GM21529 (cell line): ENCODE measurements at regions not wholly inside any gene's neighbourhood (a gene's known extent, or its start where the extent isn't known, plus 50 kb on each side); places are given as distances from the start of the nearest gene placed in this dataset.
"Not testable (repeated sequence)": the region's sequence is repeated elsewhere in the genome, so short reads cannot be mapped to it uniquely, and the experiment has no call there.

ENCODE experiments used
- ATAC-seq: cut with Tn5 transposase; IDR thresholded peaks from one replicate; pipeline ENCODE4 v1.9.1; 2021; ENCODE audit not compliant: unreplicated experiment

DNA sequence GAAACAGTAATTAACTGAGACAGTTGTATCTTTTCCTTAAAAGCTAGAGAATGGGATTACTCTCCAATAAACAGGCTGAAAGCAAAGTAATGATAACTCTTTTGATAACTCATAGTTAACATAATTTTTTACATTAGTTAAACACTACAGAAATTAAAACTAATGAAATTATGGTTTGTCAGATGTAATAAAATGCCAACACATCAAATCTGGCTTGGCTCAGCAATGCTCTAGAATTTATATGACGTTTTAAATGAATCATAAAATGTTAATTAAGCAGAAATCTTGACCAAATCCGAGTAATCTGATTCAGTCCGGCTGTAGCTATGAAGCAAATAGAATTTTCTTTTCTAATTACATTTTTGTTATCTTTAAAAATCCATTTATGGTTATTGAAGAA, 244.2 kb upstream of the NR3C2 start:
- ATAC-seq: no peak

DNA sequence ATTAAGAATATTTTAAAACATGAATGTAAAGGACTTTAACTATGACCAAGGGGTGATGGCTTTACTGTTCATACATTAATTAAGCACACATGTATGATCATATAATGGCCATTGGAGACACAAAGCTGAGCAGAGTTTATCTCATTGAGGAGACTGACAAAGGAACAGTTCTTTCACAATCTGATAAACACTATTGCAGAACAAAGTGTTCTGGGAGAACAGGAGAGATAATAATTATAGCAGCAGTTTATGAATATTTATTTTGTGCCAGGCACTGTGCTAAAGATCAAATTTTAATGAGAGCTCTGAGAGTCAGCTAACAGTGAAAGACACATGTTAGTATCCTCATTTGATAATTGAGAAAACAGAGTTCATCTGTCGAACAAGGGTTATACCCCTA, 242.4 kb upstream of the NR3C2 start:
- ATAC-seq: no peak

DNA sequence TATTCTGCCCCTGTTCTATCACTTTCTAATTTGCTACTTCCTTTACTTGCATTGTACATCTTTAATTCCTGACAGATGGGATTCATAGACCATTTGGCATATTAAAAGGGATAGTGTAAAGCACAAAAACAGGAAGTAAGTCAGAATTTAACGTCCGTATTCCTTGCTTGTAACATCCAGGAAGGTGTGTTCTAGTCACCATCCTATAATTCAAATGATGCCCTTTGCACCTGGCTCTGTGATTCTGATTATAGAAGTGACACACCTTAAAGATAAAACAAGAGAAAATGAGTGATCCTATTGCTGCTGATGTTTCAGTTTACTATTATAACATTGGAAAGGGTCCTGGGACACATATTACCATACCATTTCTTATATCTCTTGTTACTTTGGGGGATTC, 238.7 kb upstream of the NR3C2 start:
- no peak for ATAC-seq

DNA sequence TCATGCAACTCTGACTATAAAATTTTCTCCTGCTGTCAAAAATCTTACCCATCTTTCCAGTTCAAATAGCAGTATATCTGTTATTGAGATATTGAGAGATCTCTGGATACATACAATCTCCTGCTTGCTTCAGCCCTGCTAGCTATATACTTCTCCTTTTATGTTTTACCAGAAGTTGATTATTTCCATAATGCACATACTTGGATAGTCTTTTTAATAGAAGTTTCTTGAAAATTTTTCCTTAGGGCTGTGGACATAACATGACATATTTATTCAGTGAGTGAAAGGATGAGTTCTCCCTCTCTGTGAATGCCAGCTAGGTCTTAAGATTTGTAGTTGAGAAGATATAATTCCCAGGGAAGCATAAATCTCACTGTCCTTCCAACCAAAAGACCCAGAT, 234.1 kb upstream of the NR3C2 start:
- no peak for ATAC-seq

DNA sequence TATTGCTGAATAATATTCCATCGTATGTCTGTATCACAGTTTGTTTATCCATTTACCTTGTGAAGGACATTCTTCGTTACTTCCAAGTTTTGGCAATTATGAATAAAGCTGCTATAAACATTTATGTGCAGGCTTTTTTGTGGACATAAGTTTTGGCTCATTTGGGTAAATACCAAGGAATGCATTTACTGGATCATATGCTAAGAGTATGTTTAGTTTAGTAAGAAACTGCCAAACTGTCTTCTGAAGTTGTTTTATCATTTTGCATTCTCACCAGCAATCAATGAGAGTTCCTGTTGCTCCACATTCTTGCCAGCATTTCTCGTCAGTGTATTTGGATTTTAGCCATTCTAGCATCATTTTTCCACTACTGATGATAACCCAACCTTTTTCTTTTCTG, 232.7 kb upstream of the NR3C2 start:
- no peak for ATAC-seq

DNA sequence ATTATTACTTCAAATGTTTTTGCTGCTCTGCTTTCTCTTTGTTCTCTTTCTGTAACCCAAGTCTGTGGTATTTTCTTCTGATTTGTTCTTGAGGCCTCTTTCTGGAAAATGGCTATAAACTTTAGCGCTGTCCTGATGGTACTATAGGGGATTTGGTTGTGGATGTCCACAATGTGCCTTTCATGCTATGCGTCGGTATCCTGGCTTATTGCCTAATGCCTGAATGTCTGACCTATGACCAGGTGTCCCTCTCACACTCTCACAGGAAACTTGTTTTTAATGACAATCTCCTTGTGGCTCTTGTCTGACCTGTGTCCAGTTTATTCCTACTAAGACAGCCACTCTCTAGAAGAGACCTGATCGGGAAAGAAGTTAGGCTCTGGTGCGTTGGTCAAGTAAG, 222.4 kb upstream of the NR3C2 start:
- no peak for ATAC-seq

DNA sequence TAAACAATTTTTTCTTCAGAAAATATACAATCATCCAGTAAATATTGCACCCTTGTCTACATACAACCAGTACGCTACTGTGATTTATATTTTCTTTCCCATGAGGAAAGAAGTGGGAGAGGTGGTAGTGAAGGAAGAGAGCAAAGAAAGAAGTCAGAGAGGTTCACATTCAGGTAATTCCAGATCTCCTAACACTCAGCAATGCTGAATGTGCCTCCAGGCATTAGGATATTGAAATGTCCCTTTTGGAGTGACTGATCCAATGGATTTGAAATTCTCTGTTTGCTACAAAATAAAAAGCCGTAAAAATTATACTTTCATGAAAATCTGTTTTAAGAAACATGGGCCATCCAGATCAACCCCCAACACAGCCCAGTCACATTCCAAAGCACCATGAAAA, 211.9 kb upstream of the NR3C2 start:
- ATAC-seq: no peak

DNA sequence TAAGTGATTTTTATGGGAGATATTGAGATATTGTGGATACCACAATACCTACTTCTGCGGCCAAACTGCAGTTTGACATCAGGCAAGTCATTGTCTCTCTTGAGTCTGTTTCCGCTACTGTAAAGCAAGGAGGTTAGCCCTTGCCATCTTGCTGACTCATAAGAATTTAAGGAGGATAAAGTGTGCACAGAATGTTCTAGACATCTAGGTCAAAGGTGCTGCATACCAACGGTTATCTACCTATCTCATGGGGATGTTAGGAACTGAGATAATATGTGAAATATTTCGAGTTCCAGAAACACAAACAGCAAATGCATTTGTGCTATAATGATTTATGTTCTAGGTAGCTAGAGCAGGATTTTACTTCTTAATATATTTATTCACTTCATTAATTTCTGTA, 211.5 kb upstream of the NR3C2 start:
- no peak for ATAC-seq

DNA sequence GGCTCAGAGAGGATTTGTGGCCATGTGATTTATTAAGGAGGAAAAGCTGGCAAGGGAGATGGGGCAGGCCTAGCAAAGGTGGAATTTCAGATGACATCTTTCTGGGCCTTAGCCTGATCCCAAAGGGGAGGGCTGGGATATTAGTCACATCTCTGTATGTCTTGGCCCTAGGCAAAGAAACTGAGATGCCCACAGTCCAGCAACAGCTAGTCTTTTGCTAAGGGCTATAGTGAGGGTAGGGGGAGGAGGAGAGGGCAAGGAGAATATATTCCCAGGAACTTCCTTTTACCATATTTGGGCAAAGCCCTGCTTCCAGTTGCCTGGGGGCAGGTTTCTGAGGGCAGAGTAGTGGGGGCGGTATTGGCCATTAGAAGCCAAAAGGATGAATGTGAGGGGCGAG, 209.8 kb upstream of the NR3C2 start:
- ATAC-seq: no peak

DNA sequence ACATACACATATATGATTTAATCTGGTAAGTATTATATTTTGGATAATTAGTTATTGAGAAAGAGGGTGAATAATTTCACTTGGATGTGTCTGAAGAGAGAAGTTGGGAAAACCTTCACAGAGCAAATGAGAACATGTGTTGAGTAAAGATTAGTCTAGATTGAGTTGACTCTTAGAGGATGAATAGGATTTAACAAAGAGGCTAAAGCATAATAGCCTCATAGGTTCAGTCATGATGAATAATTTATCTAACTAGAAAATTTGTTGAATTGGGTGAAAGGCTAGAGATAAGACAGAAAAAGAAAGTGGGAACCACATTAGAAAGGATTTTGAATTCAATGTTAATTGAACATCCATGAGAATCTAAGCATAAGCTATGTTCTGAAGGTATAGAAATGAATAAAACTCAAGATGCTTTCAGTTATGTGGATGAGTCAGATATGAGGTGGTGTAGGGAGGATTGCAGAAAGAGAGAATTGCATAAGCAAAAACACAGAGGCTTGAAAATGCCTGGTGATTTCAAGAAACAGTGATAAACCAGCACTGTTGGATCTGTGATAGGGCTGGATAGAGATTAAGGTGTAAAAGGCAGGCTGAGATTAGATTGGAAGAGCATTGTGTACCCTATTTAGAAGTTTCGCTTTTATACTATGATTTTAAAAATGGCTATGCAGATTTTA, 207.6 kb upstream of the NR3C2 start:
- no peak for ATAC-seq

DNA sequence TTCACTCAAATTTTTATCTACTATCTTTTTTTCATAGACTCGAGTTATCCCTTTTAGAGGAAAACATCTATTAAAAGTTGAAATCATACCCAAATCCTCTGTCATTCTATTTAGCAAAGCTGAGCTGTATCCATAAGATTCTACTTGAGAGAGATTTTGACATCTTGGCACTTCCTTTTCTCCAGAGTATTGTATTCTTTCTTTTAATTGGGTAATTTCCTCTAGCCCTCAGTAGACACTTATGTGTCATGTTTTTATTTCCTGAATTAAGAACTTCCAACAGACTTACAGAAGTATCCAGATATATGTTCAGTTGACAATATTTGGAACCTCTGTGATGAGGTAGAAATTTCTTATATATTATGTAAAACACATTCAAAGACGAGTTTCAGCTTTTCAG, 201.6 kb upstream of the NR3C2 start:
- no peak for ATAC-seq

DNA sequence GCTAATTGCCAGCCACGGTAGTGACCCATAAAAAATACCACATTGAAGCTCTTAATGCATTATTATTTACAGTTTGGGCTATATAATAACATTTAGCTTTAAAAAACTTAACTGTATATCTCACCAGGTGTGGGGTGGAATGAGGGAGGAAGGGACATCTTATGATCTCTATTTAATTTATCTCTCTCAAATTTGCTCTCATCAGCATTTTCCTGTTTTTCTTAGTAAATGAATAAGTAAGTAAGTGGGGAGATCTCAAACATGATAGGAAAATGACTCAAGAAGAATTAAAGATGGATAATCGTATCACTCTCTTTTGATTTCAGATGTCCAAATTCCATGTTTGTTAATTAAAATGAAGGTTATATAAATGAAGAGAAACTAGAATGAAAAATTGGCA, 200.7 kb upstream of the NR3C2 start:
- no peak for ATAC-seq

DNA sequence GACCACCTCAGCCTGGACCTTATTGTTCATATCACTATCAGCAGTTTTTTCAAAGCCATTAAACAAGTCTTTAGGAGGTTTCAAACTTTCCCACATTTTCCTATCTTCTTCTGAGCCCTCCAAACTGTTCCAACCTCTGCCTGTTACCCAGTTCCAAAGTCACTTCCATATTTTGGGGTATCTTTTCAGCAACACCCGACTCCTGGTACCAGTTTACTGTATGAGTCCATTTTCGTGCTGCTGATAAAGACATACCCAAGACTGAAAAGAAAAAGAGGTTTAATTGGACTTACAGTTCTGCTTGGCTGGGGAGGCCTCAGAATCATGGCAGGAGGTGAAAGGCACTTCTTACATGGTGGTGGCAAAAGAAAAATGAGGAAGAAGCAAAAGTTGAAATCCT, 195.9 kb upstream of the NR3C2 start:
- not testable (repeated sequence) for ATAC-seq

DNA sequence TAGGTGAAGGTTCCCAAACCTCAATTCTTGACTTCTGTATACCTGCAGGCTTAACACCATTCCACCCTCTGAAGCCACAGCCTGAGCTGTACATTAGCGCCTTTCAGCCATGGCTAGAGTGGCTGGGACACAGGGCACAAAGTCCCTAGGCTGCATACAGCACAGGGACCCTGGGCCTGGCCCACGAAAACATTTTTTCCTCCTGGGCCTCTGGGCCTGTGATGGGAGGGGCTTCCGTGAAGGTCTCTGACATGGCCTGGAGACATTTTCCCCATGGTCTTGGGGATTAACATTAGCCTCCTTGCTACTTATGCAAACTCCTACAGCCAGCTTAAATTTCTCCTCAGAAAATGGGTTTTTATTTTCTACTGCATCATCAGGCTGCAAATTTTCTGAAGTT, 195.2 kb upstream of the NR3C2 start:
- not testable (repeated sequence) for ATAC-seq

DNA sequence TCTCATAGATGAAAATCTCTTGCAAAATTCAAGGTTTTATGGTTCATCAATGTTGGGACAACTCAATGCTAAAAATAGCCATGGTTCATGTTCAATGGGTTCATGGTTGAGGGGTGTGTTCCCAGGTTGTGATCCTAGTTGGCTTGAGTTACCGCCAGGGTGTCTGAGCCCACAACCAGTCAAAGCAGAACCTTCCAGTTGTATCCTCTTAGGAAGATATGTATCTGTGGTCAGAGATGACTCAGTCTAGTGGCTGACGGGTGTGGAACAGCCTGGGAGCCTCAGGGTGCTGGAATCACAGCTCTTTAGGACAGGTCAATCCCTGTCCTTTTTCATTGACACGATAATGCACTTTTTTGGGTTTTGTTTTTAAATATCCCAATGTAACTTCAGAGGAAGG, 192.3 kb upstream of the NR3C2 start:
- no peak for ATAC-seq

DNA sequence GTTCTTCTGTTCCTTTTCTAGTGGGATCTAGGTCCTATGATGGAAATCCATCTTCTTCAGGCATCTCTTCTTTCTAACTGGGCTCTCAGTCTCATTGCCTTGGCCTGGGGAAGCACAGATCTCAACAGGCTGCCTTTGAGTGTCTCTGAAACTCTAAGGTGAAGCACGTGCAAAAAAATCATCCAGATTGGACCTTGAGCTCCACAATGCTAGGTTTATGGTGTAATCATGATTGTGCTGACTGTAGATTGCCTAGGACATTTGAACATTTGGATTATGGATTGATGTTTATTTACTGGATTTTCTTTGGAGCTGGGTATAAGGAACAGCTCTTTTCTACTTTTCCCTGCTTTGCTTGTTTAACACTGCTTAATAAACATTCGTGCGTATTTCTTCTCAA, 191.5 kb upstream of the NR3C2 start:
- no peak for ATAC-seq

DNA sequence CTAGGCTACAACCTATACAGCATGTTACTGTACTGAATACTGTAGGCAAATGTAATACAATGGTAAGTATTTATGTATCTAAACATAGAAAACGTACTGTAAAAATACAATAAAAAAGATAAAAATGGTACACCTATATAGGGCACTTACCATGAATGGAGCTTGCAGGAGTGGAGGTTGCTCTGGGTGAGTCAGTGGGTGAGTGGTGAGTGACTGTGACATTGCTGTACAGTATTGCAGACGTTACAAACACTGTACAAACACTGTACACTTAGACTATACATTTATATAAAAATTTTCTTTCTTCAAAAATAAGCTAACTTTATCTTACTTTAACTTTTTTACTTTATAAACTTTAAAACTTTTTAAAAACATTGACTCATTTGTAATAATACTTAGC, 190.3 kb upstream of the NR3C2 start:
- no peak for ATAC-seq

DNA sequence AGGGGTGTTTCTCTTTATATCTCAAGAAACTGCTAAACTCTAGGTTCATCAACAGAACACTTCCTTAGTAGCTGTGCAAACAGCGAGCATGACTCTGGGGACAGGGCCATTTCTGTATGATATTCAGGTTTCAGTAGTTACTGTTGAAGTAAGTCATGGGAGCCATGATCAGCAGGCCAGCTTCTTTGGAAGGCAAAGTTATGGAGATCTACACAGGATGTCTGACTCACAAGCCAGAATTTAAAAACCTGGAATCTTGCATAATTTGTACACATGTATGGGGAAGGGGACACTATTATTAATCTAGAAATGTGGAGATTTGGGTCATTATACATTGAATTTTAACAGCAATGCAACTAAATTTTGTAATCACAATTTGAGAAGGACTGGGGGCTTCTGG, 187.8 kb upstream of the NR3C2 start:
- ATAC-seq: no peak

DNA sequence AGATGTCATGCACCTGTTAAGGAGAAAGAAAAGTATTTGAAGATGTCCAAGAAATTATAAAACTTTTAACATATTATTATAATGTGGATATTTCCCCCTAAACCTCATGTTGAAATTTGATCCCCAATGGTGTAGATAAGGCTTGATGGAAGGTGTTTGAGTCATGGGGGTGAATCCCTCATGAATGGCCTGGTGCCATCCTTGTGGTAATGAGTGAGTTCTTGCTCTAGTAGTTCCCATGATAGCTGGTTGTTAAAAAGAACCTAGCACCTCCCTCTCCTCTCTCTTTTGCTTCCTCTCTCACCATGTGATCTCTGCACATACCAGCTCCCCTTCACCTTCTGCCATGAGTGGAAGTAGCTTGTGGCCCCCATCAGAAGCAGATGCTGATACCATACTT, 176.6 kb upstream of the NR3C2 start:
- no peak for ATAC-seq

DNA sequence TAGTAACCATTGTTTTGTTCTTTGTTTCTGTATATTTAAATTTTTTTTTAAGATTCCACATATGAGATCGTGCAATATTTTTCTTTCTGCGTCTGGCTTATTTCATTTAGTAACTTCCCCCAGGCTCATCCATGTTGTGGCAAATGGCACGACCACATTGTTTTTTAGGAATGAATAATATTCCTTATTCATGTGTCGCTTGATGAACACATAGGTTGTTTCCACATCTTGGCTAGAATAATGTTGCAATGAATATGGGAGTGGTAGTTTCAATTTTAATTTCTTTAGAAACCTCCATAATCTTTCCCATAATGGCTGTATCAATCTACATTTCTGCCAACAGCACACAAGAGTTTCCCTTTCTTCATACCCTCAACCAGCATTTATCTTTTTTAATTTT, 166.8 kb upstream of the NR3C2 start:
- no peak for ATAC-seq

DNA sequence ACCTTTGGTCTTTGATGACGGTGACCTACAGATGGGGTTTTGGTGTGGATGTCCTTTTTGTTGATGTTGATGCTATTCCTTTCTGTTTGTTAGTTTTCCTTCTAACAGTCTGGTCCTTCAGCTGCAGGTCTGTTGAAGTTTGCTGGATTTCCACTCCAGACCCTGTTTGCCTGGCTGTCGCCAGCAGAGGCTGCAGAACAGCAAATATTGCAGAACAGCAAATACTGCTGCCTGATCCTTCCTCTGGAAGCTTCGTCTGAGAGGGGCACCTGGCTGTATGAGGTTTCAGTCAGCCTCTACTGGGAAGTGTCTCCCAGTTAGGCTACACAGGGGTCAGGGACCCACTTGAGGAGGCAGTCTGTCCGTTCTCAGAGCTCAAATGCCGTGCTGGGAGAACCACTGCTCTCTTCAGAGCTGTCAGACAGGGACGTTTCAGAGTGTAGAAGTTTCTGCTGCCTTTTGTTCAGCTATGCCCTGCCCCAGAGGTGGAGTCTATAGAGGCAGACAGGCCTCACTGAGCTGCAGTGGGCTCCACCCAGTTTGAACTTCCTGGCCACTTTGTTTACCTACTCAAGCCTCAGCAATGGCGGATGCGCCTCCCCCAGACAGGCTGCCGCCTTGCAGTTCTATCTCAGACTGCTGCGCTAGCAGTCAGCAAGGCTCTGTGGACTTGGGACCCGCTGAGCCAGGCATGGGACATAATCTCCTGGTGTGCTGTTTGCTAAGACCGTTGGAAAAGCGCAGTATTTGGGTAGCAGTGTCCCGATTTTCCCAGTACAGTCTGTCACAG, 156.4 kb upstream of the NR3C2 start:
- not testable (repeated sequence) for ATAC-seq

DNA sequence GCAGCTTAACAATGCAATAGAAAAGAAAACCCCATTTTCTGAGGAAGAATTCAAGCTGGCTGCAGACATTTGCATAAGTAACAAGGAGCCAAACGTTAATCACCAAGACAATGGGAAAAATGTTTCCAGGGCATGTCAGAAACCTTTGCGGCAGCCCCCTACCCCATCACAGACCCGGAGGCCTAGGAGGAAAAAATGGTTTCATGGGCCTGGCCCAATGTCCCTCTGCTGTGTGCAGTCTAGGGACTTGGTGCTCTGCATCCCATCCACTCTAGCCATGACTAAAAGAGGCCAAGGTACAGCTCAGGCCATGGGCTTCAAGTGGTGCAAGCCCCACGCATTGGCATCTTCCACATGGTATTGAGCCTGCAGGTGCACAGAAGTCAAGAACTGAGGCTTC, 147.0 kb upstream of the NR3C2 start:
- no peak for ATAC-seq

DNA sequence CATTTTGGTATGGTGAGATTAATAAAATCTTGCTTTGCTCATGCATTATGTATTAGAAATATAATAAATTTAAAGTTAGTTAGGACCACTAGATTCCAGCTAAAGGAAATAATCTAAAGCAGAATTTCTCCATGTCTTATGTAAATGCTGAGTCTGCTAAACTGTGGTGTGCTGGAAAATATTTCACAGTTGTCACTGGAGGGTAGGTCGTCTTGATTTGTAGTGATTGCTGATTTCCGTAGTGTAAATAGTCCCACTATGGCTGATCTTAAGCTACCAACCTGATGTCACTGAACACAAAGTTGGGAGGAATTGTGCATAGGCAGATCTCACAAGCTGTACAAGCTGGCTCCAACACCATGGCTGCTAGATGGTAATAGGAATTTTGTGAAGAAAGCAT, 133.4 kb upstream of the NR3C2 start:
- no peak for ATAC-seq
